ENCODE measurements at regions not wholly inside any gene's neighbourhood (a gene's known extent, or its start where the extent isn't known, plus 50 kb on each side); places are given as distances from the start of the nearest gene placed in this dataset.

DNA sequence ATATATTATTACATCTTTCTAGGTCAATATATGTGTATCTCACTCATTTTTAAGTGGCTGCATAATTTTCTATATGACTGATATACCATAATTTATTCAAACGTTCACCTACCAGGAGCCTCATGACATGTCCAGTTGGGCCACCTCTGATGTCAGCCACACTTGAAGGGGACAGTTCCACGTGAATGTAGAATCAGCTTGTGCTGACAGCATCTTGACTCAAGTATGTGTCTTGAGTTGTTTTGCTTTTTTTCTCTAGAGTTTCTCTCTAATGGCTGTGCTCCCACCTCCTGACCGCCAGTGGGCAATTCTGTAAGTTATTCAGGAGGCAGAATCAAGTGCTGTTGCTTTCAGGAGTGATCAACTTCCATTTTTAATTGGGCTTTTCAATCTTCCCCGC, 237.9 kb downstream of the NFKBIZ start:
- no peak for DNase-seq

DNA sequence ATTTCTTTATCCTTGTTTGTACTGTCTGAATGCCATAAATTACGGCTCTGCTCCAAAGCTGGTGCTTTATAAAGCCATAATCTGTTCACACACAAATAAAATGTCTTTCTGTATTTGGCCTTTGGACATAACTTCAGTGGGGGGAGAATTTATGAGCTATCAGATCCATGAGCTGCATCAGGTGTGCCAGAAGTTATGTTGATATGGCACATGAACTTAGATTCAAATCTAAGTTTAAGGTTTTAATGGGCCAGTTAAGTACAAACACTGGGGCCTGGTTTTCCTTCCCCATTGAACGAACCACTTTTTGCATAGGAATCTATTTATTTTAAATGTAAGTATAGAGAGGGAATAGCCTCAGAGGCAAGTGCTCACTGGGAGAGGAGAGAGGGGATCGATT, 239.9 kb downstream of the NFKBIZ start:
- DNase-seq: no peak

DNA sequence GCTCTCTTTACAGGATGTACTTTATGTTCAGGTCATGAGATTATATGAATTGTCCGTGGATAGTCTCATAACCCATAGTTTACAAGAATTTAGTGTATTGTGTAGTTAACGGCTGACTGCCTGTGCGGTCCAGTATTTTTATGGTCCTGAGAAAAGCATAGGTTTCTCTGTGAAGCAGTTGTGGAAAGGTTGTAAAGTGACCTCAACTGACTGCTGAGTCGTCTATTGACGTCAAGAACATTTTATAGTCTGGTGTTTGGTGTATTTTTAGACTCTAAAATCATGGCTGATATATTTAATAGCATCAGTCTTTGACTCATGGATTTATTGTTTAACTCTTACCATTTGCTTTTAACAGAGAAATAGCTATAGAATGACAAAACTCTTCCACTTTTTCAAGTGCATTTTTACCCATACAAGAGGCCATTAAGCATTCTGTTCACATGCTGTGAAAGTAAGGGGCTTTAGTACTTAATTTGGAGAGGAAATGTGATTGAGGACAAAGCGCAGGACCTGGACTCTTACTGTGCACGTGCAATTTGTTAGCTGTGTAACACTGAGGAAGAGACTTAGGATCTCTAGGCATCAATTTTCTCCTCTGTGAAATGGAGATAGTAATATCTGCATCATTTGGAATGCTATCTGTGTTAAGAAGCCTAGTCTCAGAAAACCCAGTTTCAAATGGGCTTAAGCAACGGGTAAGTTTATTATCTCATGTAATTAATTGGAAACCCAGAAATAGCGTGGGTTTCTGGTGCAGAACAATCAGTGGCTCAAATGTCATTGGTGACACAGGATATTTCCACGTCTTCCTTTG, 240.8 kb downstream of the NFKBIZ start:
- DNase-seq: no peak

- DNase-seq: no peak
These were observed 241.4 kb downstream of the NFKBIZ start for GRCh38 chr3:102090721-102091045.

DNA sequence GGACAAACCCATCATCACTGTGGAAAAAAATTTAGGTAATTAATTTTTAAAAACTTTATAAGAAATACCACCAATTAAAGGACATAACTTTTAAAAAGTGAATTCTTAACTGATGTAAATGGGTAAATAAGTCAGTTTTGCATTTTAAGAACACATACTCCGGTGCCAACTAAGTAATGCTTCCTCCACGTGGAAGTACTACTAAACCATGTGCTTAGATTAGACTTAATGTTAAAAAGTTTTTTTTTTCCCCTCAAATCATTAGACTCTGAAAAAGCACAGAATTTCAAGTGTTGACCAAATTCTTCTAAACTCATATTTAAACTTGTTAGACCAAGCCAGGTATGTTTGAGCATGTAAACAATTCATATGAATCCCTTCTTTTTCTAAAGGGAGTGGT, 242.0 kb downstream of the NFKBIZ start:
- DNase-seq: no peak

DNA sequence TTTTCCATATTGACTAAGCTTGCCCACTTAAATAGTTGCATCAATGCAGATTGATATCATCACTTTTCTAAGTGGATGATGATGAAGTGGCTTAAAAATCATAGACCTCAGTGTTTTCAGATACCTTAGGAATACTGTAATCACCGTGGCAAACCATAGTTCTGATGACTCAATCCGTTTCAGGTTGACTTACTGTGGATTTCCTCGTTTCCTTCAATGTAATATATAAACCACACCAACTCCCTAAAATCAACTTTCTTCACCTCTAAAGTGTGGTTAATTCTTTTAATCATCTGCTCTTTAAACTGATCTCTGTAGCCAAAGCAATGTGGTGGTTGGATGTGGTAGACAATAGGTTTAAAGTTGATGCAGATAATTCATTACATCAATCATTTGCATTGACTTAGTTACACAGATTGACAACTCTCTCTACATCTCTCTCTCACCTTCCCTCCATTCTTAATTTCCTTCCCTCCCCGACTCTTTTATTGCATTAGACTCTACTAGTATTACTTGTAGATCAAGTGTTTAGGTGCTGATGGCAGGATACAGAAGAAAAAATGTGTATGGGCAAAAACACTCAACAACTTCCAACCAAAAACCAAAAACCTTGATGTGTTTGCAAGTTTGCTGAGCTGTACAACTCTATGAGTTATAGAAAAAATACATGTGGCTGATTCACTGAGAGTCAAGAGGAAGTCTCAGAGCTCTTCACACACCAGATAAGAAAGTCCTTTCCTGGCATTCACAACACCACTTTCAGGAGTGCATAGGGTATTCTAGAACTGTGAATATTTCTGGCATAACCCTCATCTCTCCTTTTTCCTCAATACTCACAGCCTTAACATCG, 243.5 kb downstream of the NFKBIZ start:
- no peak for DNase-seq

GRCh38 chr3:102094506-102094905, 245.2 kb downstream of the NFKBIZ start:
- DNase-seq: no peak

DNA sequence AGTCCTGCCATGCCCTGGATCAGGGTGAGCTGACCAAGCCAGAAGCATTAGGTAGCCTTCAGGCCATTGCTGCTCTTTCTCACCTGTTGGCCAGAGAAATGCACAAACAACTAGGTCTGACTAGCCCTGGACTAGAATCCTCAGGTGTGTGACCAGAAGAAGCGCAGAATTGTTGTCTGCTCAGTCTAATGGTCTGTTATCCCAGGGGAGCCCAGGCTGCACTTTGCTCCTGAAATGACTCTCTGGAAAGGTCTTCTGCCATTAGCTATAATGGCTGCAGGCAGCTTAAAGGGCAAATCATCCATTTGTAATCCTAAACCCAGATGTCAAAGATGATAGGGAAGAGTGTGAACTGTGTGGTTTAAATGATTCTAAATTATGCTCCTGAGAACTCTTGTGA, 246.1 kb downstream of the NFKBIZ start:
- DNase-seq: no peak

DNA sequence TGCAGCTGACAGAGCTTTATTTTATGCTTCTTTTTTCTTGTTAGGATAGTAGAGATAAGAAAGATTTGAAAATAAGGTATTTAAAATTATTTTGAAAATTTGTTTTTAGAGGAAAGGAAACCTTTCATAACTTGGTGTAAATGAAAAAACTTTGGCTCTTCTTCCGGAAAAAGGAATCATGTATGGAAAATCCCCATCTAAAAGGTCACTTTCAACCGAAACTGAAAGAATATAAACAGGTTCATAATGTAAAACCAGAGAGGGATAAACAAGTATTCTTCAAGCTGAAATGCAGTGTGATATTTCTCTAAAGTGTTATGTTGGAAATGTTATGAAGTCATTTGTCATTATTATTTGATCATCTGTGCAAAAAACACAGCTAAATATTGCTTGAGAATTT, 246.8 kb downstream of the NFKBIZ start:
- no peak for DNase-seq

- DNase-seq: no peak
These were observed 249.0 kb downstream of the NFKBIZ start for GRCh38 chr3:102098130-102098885.

GRCh38 chr3:102099913-102100312, 250.6 kb downstream of the NFKBIZ start:
- DNase-seq: no peak

- DNase-seq: no peak
These were observed 253.1 kb downstream of the NFKBIZ start for GRCh38 chr3:102102394-102102793.

- no peak for DNase-seq
These were observed 254.7 kb downstream of the NFKBIZ start for GRCh38 chr3:102104033-102104432.

DNA sequence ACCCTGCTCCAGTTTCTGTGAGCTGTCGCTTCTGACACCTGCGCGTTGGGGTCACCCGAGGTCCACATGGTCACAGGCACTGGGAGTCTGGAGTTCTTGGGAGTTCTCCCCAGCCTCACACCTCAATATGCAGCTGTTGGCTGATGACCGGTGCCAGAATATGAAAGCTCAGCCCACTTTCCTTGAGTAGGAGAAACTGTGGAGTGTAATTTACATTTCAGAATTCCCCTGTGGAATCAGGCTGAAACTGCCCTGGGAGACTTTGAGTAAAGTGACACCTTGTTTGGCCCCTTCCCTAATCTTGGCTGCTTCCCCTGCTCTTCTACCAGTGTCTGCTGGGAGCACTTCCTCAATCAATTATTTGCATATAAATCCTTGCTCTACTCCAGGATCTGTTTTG, 255.9 kb downstream of the NFKBIZ start:
- no peak for DNase-seq

- no peak for DNase-seq
These were observed 257.2 kb downstream of the NFKBIZ start for GRCh38 chr3:102106416-102107097.

GRCh38 chr3:102112704-102113230, 263.5 kb downstream of the NFKBIZ start:
- no peak for DNase-seq

- no peak for DNase-seq
These were observed 264.2 kb downstream of the NFKBIZ start for GRCh38 chr3:102113421-102114041.

- no peak for DNase-seq
These were observed 265.1 kb downstream of the NFKBIZ start for GRCh38 chr3:102114264-102114979.

- no peak for DNase-seq
These were observed 273.2 kb downstream of the NFKBIZ start for GRCh38 chr3:102122527-102122926.

DNA sequence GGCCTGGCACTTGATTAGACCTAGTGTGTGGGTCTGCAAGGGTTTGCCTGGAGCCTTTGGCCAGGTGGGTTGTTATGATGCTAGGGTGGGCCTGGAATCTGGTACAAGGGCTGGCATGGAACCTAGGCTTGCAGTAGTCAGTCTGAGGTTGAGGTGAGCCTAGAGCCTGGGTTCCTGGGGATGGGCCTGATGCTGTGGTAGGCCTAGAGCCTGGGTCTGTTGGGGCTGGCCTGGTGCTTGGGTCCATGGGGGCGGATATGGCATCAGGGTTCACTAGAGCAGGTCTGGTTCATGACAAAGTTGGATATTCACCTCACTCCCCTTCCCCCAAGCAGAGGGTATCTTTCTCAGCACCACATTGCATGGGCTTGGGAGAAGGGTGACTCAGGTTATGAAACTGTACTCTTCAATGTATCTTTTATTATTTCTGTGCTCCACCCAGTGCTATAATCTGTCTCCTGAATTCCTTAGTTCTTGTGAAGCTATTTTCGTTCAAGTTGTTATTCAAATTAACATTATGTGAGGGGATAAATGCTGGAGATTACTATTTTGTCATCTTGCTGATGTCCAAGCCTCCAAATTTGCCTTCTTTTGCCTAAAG, 274.4 kb downstream of the NFKBIZ start:
- DNase-seq: no peak

- no peak for DNase-seq
These were observed 275.0 kb downstream of the NFKBIZ start for GRCh38 chr3:102124282-102124681.

Measured in NK-92 treated with Interleukin-12 subunit alpha and Interleukin-12 subunit beta, amount 100 ng/mL, for 24 hours (cell line).